Stomach (tissue), 8 donors: ENCODE measurements at regions not wholly inside any gene's neighbourhood (a gene's known extent, or its start where the extent isn't known, plus 50 kb on each side); places are given as distances from the start of the nearest gene placed in this dataset.
A peak's percentile ranks its signal among the peaks of the same experiment; 100 is the strongest.

Source experiments
- DNase-seq, 2 donors: peaks; one replicate each; pipeline versions ENCODE4 v3.0.0 to v3.0.0-alpha.2; 2013 to 2019
- H3K27ac ChIP-seq, 5 donors: fragments of 200-600 bp in 4 of 5; sonication (generic) in 4 of 5; one replicate each; pipeline ENCODE4 v1.5.1; 2013 to 2019; ENCODE audit warnings: mild to moderate bottlenecking in 1 of 5, moderate library complexity in 1 of 5
- H3K27me3 ChIP-seq, 3 donors: fragments of 200-600 bp; sonication (generic); one replicate each; pipeline ENCODE4 v1.5.1; 2017 to 2019; ENCODE audit warnings: mixed run types in 1 of 3
- H3K36me3 ChIP-seq, 4 donors: fragments of 200-600 bp; sonication (generic); 1 replicate in 3 of 4; 2 replicates in 1 of 4; pipeline ENCODE4 v1.5.1; 2016 to 2019
- H3K4me1 ChIP-seq, 4 donors: fragments of 200-600 bp; sonication (generic); one replicate each; pipeline ENCODE4 v1.5.1; 2016 to 2019
- H3K4me3 ChIP-seq, 4 donors: fragments of 200-600 bp; sonication (generic) in 3 of 4; one replicate each; pipeline ENCODE4 v1.5.1; 2016 to 2019; ENCODE audit warnings: mild to moderate bottlenecking in 1 of 4
- H3K9me3 ChIP-seq, 4 donors: fragments of 200-600 bp; sonication (generic); one replicate each; pipeline ENCODE4 v1.5.1; 2016 to 2019
- CTCF ChIP-seq, 7 experiments: fragments of 450-650 bp in 4 of 7; fragments of 200-600 bp in 3 of 7; sonication (generic) in 3 of 7; IDR thresholded peaks; one replicate each; pipeline ENCODE4 v1.5.1; 2016 to 2019; ENCODE audit warnings: antibody characterized with exemption in 7 of 7, control low read depth in 2 of 7, mild to moderate bottlenecking in 1 of 7
- EP300 ChIP-seq: sonication (generic); formaldehyde crosslinking; IDR thresholded peaks from one replicate; pipeline ENCODE4 v1.6.1; 2017; ENCODE audit warnings: antibody characterized with exemption
- POLR2A ChIP-seq, 4 donors: fragments of 450-650 bp; IDR thresholded peaks; one replicate each; pipeline ENCODE4 v1.6.1; 2016; ENCODE audit warnings: antibody characterized with exemption in 4 of 4, control low read depth in 2 of 4, mild to moderate bottlenecking in 1 of 4, moderate library complexity in 1 of 4
- POLR2AphosphoS5 ChIP-seq, 3 donors: sonication (generic); formaldehyde crosslinking; IDR thresholded peaks; one replicate each; pipeline ENCODE4 v1.6.1; 2016; ENCODE audit warnings: antibody characterized with exemption in 3 of 3
- WGBS, 5 donors: extraction: QIAGEN DNeasy Blood & Tissue Kit in 3 of 5; methylation state at CpG; one replicate each; pipeline versions ENCODE4 v1.1.5 to v1.1.7; 2013 to 2018; 5-methylcytosine and 5-hydroxymethylcytosine counted together
- intact Hi-C: fragments of 100-400 bp; cut with DNase I; formaldehyde crosslinking; loops from one replicate; pipeline ENCODE4 v1.15.1; 2023; ENCODE audit warnings: low total_unique reads
- donor health status: healthy with polysubstance abuse.
- donor health status: Bipolar disorder and iron deficiency.
- donor health status: healthy.

GRCh38 chr21:43307677-43308070 is 119.3 kb downstream of the SIK1 start:
- H3K27ac ChIP-seq = peak overlapping the region; percentile 43 to 73 (median 61)
- WGBS, 5 donors = 45 to 83% (median 78%) methylated on average over 2 to 7 of the region's 7 CpGs

GRCh38 chr21:43306911-43307676 is 119.8 kb downstream of the SIK1 start:
- intact Hi-C loops = no loop called here
- H3K27ac ChIP-seq = peak overlapping the region; percentile 43 to 73 (median 61)
- 61 to 70% (median 62%) methylated on average over 21 to 24 of the region's 24 CpGs for WGBS, 5 donors
- no peak overlapping the region for H3K4me3 ChIP-seq
- no peaks in the 10 kb centered on the region for H3K9me3 ChIP-seq
- peak; percentile 76 to 82 for DNase-seq
- TF ChIP-seq CTCF (IDR thresholded peaks at IDR 0.05) = no peak
- peak in 2 of 3 donors; percentile 56 to 73 for TF ChIP-seq POLR2AphosphoS5 (IDR thresholded peaks at IDR 0.05)
- no peak for TF ChIP-seq POLR2A (IDR thresholded peaks at IDR 0.05)
- no peak for TF ChIP-seq EP300
- H3K4me1 ChIP-seq = peaks cover 6 to 30% (median 23%) of the 10 kb centered on the region in 4 donors
- H3K27me3 ChIP-seq = peaks cover 0 to 6% (median 0%) of the 10 kb centered on the region in 3 donors
- H3K36me3 ChIP-seq = no peaks in the 10 kb centered on the region

More at GRCh38 chr21:43307677-43308070, 119.3 kb downstream of the SIK1 start:
- no peak for DNase-seq
- TF ChIP-seq POLR2AphosphoS5 (IDR thresholded peaks at IDR 0.05) = no peak
- TF ChIP-seq EP300 = no peak
- TF ChIP-seq CTCF (IDR thresholded peaks at IDR 0.05) = no peak
- Histone ChIP-seq H3K4me3 (no peak overlapping the region), H3K4me1 (peaks cover 11 to 34% (median 28%) of the 10 kb centered on the region in 4 donors), H3K27me3 (peaks cover 0 to 1% (median 0%) of the 10 kb centered on the region in 3 donors), H3K36me3 (no peaks in the 10 kb centered on the region), H3K9me3 (no peaks in the 10 kb centered on the region)
- intact Hi-C loops = no loop called here

GRCh38 chr21:43306391-43306790 is 120.5 kb downstream of the SIK1 start:
- Histone ChIP-seq H3K27me3 (peaks cover 0 to 9% (median 0%) of the 10 kb centered on the region in 3 donors), H3K9me3 (no peaks in the 10 kb centered on the region), H3K36me3 (no peaks in the 10 kb centered on the region), H3K4me3 (no peak overlapping the region), H3K27ac (peak overlapping the region in 4 of 5 donors; percentile 42 to 73 (median 59)), H3K4me1 (peaks cover 0 to 23% (median 16%) of the 10 kb centered on the region in 4 donors)
- TF ChIP-seq EP300 (no peak), CTCF (IDR thresholded peaks at IDR 0.05) (no peak), POLR2AphosphoS5 (IDR thresholded peaks at IDR 0.05) (no peak), POLR2A (IDR thresholded peaks at IDR 0.05) (no peak)
- 91 to 97% (median 95%) methylated on average over 10 to 11 of the region's 11 CpGs for WGBS, 5 donors
- intact Hi-C loops = no loop called here
- no peak for DNase-seq

- Histone ChIP-seq H3K27me3 (peaks cover 0 to 9% (median 0%) of the 10 kb centered on the region in 3 donors), H3K4me1 (peaks cover 0 to 18% (median 11%) of the 10 kb centered on the region in 4 donors), H3K27ac (peak overlapping the region in 1 of 5 donors; percentile 73), H3K36me3 (no peaks in the 10 kb centered on the region), H3K9me3 (no peaks in the 10 kb centered on the region), H3K4me3 (no peak overlapping the region)
- TF ChIP-seq CTCF (IDR thresholded peaks at IDR 0.05) (no peak), POLR2A (IDR thresholded peaks at IDR 0.05) (no peak), EP300 (no peak), POLR2AphosphoS5 (IDR thresholded peaks at IDR 0.05) (no peak)
- DNase-seq = no peak
- intact Hi-C loops = no loop called here
- 82 to 97% (median 94%) methylated on average over 12 to 16 of the region's 16 CpGs for WGBS, 5 donors
Measured at GRCh38 chr21:43305811-43306311, 121.1 kb downstream of the SIK1 start.
